ENCODE measurements at regions not wholly inside any gene's neighbourhood (a gene's known extent, or its start where the extent isn't known, plus 50 kb on each side); places are given as distances from the start of the nearest gene placed in this dataset.

- no peak for TF ChIP-seq CTCF (IDR thresholded peaks at IDR 0.05; ENCODE audit: poor library complexity)
- no peak for TF ChIP-seq EZH2 (IDR thresholded peaks at IDR 0.05; ENCODE audit: borderline replicate concordance)
Observed at GRCh38 chr18:73286584-73286983, 418.8 kb upstream of the NETO1 start.

Measured in hepatocyte (in vitro differentiated cells).